ENCODE measurements at regions not wholly inside any gene's neighbourhood (a gene's known extent, or its start where the extent isn't known, plus 50 kb on each side); places are given as distances from the start of the nearest gene placed in this dataset.

GRCh38 chr1:5297886-5298239 lies 643.5 kb downstream of the AJAP1 start:
- DNase-seq (ENCODE audit: low spot score), result no peak
- Histone ChIP-seq H3K27ac (no peak overlapping the region), H3K36me3 (no peaks in the 10 kb centered on the region), H3K4me3 (no peak overlapping the region), H3K4me1 (replicated peaks) (no peaks in the 10 kb centered on the region), H3K9me3 (no peaks in the 10 kb centered on the region), H3K27me3 (replicated peaks; ENCODE audit: insufficient read depth) (peaks cover 8% of the 10 kb centered on the region)
- WGBS, result 75% methylated on average over 1 of the region's 1 CpG
- TF ChIP-seq POLR2AphosphoS5 (IDR thresholded peaks at IDR 0.05) (no peak), CTCF (IDR thresholded peaks at IDR 0.05) (no peak)
- intact Hi-C loops (cut with DNase I), result no loop called here

DNA sequence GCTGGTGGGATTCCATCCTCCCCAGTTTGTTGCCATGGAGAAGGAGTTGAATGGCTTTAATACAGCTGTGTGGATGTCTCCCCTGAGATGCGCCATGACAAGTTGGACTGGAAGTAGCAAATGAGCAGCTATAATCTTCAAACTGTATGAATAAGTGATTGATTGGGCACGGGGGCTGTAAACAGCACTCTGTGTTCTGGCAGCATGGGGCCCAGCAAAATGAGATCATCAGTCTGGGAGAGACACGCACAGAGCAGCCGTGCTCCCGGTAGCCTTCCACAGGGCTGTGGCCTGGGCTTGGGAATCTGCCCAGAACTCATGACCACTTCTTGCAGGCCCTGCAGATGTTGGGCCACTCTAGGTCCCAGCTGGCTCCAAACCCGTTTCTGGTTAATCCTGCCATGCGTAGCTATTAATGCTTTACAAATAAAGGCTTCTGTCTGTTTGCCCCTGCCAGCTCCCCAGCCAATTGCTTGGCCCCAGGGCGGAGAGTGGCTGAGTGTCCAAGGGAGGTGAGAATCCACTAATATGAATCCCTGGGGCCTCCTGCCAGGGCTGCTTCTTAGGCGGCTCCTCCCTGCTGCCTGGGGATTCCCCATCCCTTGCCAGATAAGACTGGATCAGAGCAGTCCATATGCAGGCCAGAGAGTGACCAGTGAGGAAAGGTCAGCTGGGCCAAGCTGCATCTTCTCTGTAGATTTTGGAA lies 642.9 kb downstream of the AJAP1 start:
- peaks cover 8% of the 10 kb centered on the region for H3K27me3 ChIP-seq (replicated peaks; ENCODE audit: insufficient read depth)
- DNase-seq (ENCODE audit: low spot score), result no peak

DNA sequence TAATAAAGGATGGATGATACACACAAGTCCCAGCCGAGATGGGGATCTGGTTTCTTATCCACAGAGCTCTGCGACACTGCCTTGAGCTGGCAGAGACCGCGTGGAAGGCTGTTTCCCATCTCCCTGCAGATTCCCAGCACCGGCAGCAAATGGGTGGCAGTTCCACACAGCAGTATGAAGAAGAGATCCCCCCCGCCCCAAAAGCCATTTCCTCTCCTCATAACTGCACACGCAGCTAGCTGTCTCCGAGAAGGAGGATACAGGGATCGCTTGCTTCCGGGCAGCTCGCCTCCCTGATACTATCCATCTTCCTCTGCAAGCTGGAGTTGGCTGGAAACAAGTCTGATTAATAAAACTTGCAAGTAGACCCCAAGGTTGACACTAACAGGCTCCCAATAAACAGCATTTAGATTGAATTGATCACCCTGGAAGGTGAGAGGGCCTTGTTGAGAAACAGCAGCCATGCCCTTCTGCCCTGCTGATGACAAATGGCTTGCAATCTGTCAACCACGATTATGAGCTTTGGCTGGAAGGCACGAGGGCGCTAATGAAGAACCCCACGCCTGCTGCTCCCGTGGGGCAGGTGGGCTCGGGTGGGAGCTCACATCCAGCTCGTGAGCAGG lies 642.3 kb downstream of the AJAP1 start:
- Histone ChIP-seq H3K4me1 (replicated peaks) (no peaks in the 10 kb centered on the region), H3K9me3 (no peaks in the 10 kb centered on the region), H3K27me3 (replicated peaks; ENCODE audit: insufficient read depth) (peaks cover 4% of the 10 kb centered on the region), H3K4me3 (no peak overlapping the region), H3K36me3 (no peaks in the 10 kb centered on the region), H3K27ac (no peak overlapping the region)
- whole genome bisulfite sequencing, result 61% methylated on average over 18 of the region's 18 CpGs
- intact Hi-C loops (cut with DNase I), result no loop called here
- no peak for DNase-seq (ENCODE audit: low spot score)
- no peak for TF ChIP-seq CTCF (IDR thresholded peaks at IDR 0.05)
- TF ChIP-seq POLR2AphosphoS5 (IDR thresholded peaks at IDR 0.05), result no peak
- no peak for TF ChIP-seq POLR2A (IDR thresholded peaks at IDR 0.05)

More for the DNA sequence above, 642.9 kb downstream of the AJAP1 start:
- no peaks in the 10 kb centered on the region for H3K4me1 ChIP-seq (replicated peaks)
- no peak overlapping the region for H3K27ac ChIP-seq
- intact Hi-C loops (cut with DNase I), result no loop called here
- TF ChIP-seq POLR2A (IDR thresholded peaks at IDR 0.05), result no peak
- no peak for TF ChIP-seq POLR2AphosphoS5 (IDR thresholded peaks at IDR 0.05)
- no peak for TF ChIP-seq CTCF (IDR thresholded peaks at IDR 0.05)
- H3K4me3 ChIP-seq, result no peak overlapping the region
- H3K36me3 ChIP-seq, result no peaks in the 10 kb centered on the region
- WGBS, result 36% methylated on average over 9 of the region's 9 CpGs
- H3K9me3 ChIP-seq, result no peaks in the 10 kb centered on the region

DNA sequence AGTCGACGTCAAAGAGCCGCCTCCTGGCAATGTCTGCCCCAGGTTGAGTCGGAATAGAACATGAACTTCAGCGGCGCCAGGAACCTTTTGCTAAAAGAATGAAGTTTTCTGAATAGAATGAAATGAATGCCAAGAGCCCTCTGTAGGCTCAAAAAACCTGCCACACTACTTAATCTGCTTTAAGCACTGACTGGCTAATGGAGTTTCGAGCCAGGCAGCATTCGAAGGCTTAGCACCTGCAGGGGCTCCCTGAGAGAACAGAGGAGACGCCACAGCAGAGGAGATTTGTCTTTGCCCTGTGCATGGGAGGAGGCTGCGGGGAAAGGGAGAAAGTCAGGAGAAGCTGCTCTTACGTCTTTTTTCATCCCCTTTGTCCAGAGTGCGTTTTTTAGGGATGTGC lies 641.7 kb downstream of the AJAP1 start:
- WGBS, result 24% methylated on average over 12 of the region's 12 CpGs
- DNase-seq (ENCODE audit: low spot score), result no peak
- Histone ChIP-seq H3K36me3 (no peaks in the 10 kb centered on the region), H3K27ac (no peak overlapping the region), H3K27me3 (replicated peaks; ENCODE audit: insufficient read depth) (peaks cover 3% of the 10 kb centered on the region), H3K4me3 (no peak overlapping the region), H3K9me3 (no peaks in the 10 kb centered on the region), H3K4me1 (replicated peaks) (no peaks in the 10 kb centered on the region)
- TF ChIP-seq POLR2A (IDR thresholded peaks at IDR 0.05) (no peak), POLR2AphosphoS5 (IDR thresholded peaks at IDR 0.05) (no peak), CTCF (IDR thresholded peaks at IDR 0.05) (no peak)
- intact Hi-C loops (cut with DNase I), result no loop called here

DNA sequence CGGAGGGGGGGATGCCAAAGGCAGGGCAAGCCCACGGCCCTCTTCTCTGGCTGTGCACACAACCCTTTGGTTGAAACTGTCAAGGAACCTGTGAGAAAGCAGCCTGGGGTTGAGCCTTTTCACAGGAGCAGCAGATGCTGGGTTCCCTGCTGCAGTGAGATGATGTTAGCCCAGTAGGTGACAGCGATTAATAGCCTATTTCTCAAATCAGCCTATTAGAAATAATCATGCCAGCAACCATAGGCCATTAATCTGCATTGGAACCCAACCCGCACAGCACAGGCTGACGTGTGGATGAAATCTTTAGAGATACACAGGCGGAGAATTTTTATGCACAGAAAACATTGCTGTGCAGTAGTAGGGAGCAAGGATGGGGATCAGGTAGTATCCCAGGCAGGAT lies 637.5 kb downstream of the AJAP1 start:
- H3K27me3 ChIP-seq (replicated peaks; ENCODE audit: insufficient read depth), result no peaks in the 10 kb centered on the region
- no peaks in the 10 kb centered on the region for H3K4me1 ChIP-seq (replicated peaks)
- DNase-seq (ENCODE audit: low spot score), result no peak
- no peak for TF ChIP-seq CTCF (IDR thresholded peaks at IDR 0.05)
- no peak for TF ChIP-seq POLR2A (IDR thresholded peaks at IDR 0.05)
- TF ChIP-seq POLR2AphosphoS5 (IDR thresholded peaks at IDR 0.05), result no peak
- no peak overlapping the region for H3K27ac ChIP-seq
- WGBS, result 75% methylated on average over 6 of the region's 6 CpGs
- intact Hi-C loops (cut with DNase I), result no loop called here
- H3K9me3 ChIP-seq, result no peaks in the 10 kb centered on the region
- H3K4me3 ChIP-seq, result no peak overlapping the region
- no peaks in the 10 kb centered on the region for H3K36me3 ChIP-seq

Data from prostate gland (tissue), 2 donors.